Liver (tissue), 3 donors: ENCODE measurements at regions not wholly inside any gene's neighbourhood (a gene's known extent, or its start where the extent isn't known, plus 50 kb on each side); places are given as distances from the start of the nearest gene placed in this dataset.

Source experiments
- CTCF ChIP-seq: fragments of 150-350 bp; IDR thresholded peaks from 2 replicates; pipeline ENCODE4 v1.5.1; 2017; ENCODE audit warnings: improper control_type of control experiment, low read depth, low read length; ENCODE audit not compliant: missing input control
- EGR1 ChIP-seq, 2 donors: IDR thresholded peaks; 2 replicates each; pipeline ENCODE4 v1.6.1; 2016 to 2018; ENCODE audit warnings: antibody characterized with exemption in 2 of 2, low read depth in 2 of 2
- FOXA1 ChIP-seq: IDR thresholded peaks from 2 replicates; pipeline ENCODE4 v1.6.1; 2016; ENCODE audit warnings: antibody characterized with exemption
- HNF4G ChIP-seq: IDR thresholded peaks from 2 replicates; pipeline ENCODE4 v1.6.1; 2016; ENCODE audit warnings: antibody characterized with exemption
- JUND ChIP-seq, 2 donors: IDR thresholded peaks; 2 replicates each; pipeline ENCODE4 v1.6.1; 2016; ENCODE audit warnings: antibody characterized with exemption in 2 of 2
- RAD21 ChIP-seq, 2 donors: IDR thresholded peaks; 2 replicates each; pipeline ENCODE4 v1.6.1; 2016; ENCODE audit warnings: antibody characterized with exemption in 2 of 2, mild to moderate bottlenecking in 2 of 2
- REST ChIP-seq: IDR thresholded peaks from 2 replicates; pipeline ENCODE4 v1.6.1; 2016; ENCODE audit warnings: antibody characterized with exemption, mild to moderate bottlenecking
- SP1 ChIP-seq: IDR thresholded peaks from 2 replicates; pipeline ENCODE4 v1.6.1; 2018; ENCODE audit warnings: antibody characterized with exemption, mild to moderate bottlenecking
- donor health status: healthy.
- donor health status: healthy.

- TF ChIP-seq CTCF: no peak
- TF ChIP-seq RAD21 (IDR thresholded peaks at IDR 0.05): no peak
- no peak for TF ChIP-seq HNF4G
- no peak for TF ChIP-seq SP1
- TF ChIP-seq EGR1 (IDR thresholded peaks at IDR 0.05; ENCODE audit: low read depth in 2 of 2): no peak
- no peak for TF ChIP-seq REST
- TF ChIP-seq JUND (IDR thresholded peaks at IDR 0.05): no peak
- no peak for TF ChIP-seq FOXA1
Measured at GRCh38 chr4:66516940-66517339, 846.7 kb upstream of the EPHA5 start.
